WERI-Rb-1 (cell line): ENCODE measurements at regions not wholly inside any gene's neighbourhood (a gene's known extent, or its start where the extent isn't known, plus 50 kb on each side); places are given as distances from the start of the nearest gene placed in this dataset.

ENCODE experiments used
- DNase-seq: peaks from one replicate; pipeline ENCODE4 v3.0.0-alpha.2; 2020
- H3K27ac ChIP-seq: fragments of 250-450 bp; sonication (Bioruptor Pico); 2 replicates; pipeline ENCODE4 v1.5.1; 2020; ENCODE audit warnings: mild to moderate bottlenecking, moderate library complexity
- H3K27me3 ChIP-seq: fragments of 250-450 bp; sonication (Bioruptor Pico); 2 replicates; pipeline ENCODE4 v1.5.1; 2021; ENCODE audit warnings: mild to moderate bottlenecking, low read depth, moderate library complexity; ENCODE audit not compliant: insufficient read depth, severe bottlenecking
- H3K36me3 ChIP-seq: fragments of 250-450 bp; sonication (Bioruptor Pico); 2 replicates; pipeline ENCODE4 v1.5.1; 2020; ENCODE audit warnings: mild to moderate bottlenecking, moderate library complexity
- H3K4me3 ChIP-seq: 2 replicates; pipeline ENCODE4 v1.5.1; 2011; ENCODE audit warnings: low read depth, mild to moderate bottlenecking, control low read depth, low read length
- H3K9me3 ChIP-seq: fragments of 250-450 bp; sonication (Bioruptor Pico); 2 replicates; pipeline ENCODE4 v1.5.1; 2021; ENCODE audit warnings: mild to moderate bottlenecking, moderate library complexity; ENCODE audit not compliant: severe bottlenecking
- CTCF ChIP-seq: IDR thresholded peaks from 2 replicates; pipeline ENCODE4 v1.5.1; 2011; ENCODE audit warnings: low read depth, mild to moderate bottlenecking, control low read depth, inconsistent platforms, low read length

DNA sequence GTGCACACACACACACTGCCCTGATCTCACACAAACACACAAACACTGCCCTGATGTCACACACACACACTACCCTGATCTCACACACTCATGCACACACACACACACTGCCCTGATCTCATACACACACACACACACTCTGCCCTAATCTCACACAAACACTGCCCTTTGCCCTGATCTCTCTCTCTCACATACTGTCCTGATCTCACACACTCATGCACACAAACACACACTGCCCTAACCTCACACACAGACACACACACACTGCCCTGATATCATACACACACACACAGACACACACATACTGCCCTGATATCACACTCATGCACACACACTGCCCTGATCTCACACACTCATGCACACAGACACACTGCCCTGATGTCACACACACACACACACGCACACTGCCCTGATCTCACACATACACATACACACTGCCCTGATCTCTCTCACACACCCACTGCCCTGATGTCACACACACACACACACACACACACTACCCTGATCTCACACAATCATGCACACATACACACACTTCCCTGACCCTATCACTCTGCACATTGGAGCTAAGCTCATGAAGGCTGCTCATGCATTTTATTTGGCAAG is 97.6 kb upstream of the DIO3 start:
- no peak for DNase-seq
- H3K9me3 ChIP-seq = no peaks in the 10 kb centered on the region
- no peaks in the 10 kb centered on the region for H3K27me3 ChIP-seq
- no peaks in the 10 kb centered on the region for H3K36me3 ChIP-seq
- no peak overlapping the region for H3K27ac ChIP-seq
- TF ChIP-seq CTCF = no peak
- no peak overlapping the region for H3K4me3 ChIP-seq

- H3K27me3 ChIP-seq = no peaks in the 10 kb centered on the region
- no peak overlapping the region for H3K4me3 ChIP-seq
- no peak overlapping the region for H3K27ac ChIP-seq
- H3K36me3 ChIP-seq = no peaks in the 10 kb centered on the region
- DNase-seq = no peak
- H3K9me3 ChIP-seq = no peaks in the 10 kb centered on the region
- no peak for TF ChIP-seq CTCF
Measured at GRCh38 chr14:101464310-101464983, 96.8 kb upstream of the DIO3 start.

DNA sequence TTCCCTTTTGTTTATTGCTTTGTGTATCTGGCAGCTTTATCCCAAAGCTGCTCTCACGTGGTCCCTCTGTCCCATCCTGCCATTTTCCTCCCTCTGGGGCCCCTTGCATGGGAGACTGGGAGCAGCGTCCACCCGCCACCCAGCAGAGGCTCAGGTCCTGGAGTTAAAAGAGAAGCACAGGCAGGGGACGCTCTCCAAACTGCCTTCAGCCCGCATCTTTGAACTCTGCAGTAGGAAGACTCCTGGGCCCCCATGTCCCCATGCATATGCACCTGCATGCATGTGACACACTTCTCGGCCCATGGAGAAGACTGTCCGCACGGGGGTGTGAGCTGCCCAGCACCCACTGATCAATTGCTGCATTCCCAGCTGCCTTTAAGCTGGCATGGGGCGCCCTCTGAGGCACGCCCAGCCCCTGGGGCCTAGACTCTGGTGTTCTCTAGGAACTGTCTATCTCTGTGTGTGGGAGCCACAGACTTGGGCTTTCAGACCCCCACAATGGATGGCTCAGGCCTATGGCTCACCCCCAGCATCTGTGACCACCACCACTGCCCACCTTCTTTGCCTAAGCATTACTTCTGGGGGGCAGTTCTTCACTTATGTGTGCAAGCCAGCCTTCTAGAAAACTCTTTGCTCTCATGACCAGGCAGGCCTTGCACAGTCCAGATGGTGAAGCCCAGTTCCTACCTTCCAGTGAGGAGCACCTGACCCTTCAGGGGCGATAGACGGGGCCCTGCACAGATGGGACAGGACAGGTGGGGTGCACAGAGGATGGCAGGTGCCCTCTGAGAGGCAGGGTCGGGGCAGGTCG is 96.1 kb upstream of the DIO3 start:
- no peak for DNase-seq
- no peak for TF ChIP-seq CTCF
- Histone ChIP-seq H3K27me3 (no peaks in the 10 kb centered on the region), H3K4me3 (no peak overlapping the region), H3K27ac (no peak overlapping the region), H3K36me3 (no peaks in the 10 kb centered on the region), H3K9me3 (no peaks in the 10 kb centered on the region)

- Histone ChIP-seq H3K27me3 (no peaks in the 10 kb centered on the region), H3K4me3 (no peak overlapping the region), H3K36me3 (no peaks in the 10 kb centered on the region), H3K27ac (no peak overlapping the region), H3K9me3 (no peaks in the 10 kb centered on the region)
- no peak for DNase-seq
- no peak for TF ChIP-seq CTCF
Measured at GRCh38 chr14:101465795-101466448, 95.4 kb upstream of the DIO3 start.

GRCh38 chr14:101466456-101467180 is 94.7 kb upstream of the DIO3 start:
- DNase-seq = no peak
- no peaks in the 10 kb centered on the region for H3K27me3 ChIP-seq
- H3K9me3 ChIP-seq = no peaks in the 10 kb centered on the region
- no peak for TF ChIP-seq CTCF
- no peak overlapping the region for H3K27ac ChIP-seq
- no peak overlapping the region for H3K4me3 ChIP-seq
- no peaks in the 10 kb centered on the region for H3K36me3 ChIP-seq
